Keratinocyte (primary cell): ENCODE measurements at regions not wholly inside any gene's neighbourhood (a gene's known extent, or its start where the extent isn't known, plus 50 kb on each side); places are given as distances from the start of the nearest gene placed in this dataset.

Experiments
- CTCF ChIP-seq, 3 experiments: IDR thresholded peaks in 1 of 3; conservative IDR thresholded peaks in 1 of 3; optimal IDR thresholded peaks in 1 of 3; 2 replicates in 2 of 3; 3 replicates in 1 of 3; pipeline versions ENCODE3 to v1.5.1; 2011; ENCODE audit warnings: low read length in 3 of 3, mild to moderate bottlenecking in 3 of 3, moderate library complexity in 2 of 3, control low read depth in 1 of 3, inconsistent platforms in 1 of 3; ENCODE audit not compliant: insufficient read depth in 2 of 3; ENCODE audit errors: extremely low read depth in 1 of 3
- EZH2 ChIP-seq: IDR thresholded peaks from one replicate; pipeline ENCODE4 v1.6.1; 2012; ENCODE audit warnings: inconsistent platforms, mild to moderate bottlenecking, low read length, moderate library complexity

GRCh38 chr3:23004971-23005370 lies 198.2 kb upstream of the UBE2E2 start:
- TF ChIP-seq CTCF (optimal IDR thresholded peaks at IDR 0.05 in 1 of 3, IDR thresholded peaks at IDR 0.05 in 1 of 3, conservative IDR thresholded peaks at IDR 0.05 in 1 of 3; ENCODE audit: extremely low read depth in 1 of 3, insufficient read depth in 2 of 3, low read length in 3 of 3) (no peak), EZH2 (no peak)
